D721Med (cell line): ENCODE measurements at regions not wholly inside any gene's neighbourhood (a gene's known extent, or its start where the extent isn't known, plus 50 kb on each side); places are given as distances from the start of the nearest gene placed in this dataset.
A peak's percentile ranks its signal among the peaks of the same experiment; 100 is the strongest.

Source experiments
- DNase-seq: peaks from one replicate; pipeline ENCODE4 v3.0.0; 2011; ENCODE audit warnings: low spot score; ENCODE audit not compliant: insufficient read length
- FAIRE-seq: peaks from 2 replicates; lab custom pipeline; 2011; peaks lifted over from hg19 to GRCh38; lab: Jason Lieb, UNC
- TF ChIP-seq, protein P1 (sequence below): IDR thresholded peaks from 2 replicates; pipeline ENCODE4 v1.5.1; 2012; ENCODE audit warnings: mild to moderate bottlenecking, control low read depth; ENCODE audit not compliant: insufficient read depth; ENCODE audit errors: missing control alignments

DNA sequence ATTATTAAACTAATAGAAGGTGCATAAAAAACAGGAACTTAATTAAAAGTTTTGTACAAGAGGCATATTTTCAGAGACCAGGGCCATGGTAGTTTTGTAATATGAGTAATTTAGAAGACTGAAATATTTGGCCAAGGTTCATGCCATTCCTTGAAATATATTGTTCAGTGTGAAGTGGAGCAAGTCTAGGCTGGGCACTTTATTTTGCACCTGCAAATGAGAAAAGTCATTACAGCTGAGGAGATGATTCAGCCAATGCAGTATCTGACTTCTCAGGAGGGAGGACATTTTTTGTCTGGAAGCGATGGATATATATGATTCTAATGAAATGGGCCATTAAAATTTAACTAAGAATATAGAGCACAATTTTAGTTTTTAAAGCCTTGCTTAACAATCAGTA lies 754.0 kb upstream of the ADAMTS16 start:
- TF ChIP-seq, protein P1, sequence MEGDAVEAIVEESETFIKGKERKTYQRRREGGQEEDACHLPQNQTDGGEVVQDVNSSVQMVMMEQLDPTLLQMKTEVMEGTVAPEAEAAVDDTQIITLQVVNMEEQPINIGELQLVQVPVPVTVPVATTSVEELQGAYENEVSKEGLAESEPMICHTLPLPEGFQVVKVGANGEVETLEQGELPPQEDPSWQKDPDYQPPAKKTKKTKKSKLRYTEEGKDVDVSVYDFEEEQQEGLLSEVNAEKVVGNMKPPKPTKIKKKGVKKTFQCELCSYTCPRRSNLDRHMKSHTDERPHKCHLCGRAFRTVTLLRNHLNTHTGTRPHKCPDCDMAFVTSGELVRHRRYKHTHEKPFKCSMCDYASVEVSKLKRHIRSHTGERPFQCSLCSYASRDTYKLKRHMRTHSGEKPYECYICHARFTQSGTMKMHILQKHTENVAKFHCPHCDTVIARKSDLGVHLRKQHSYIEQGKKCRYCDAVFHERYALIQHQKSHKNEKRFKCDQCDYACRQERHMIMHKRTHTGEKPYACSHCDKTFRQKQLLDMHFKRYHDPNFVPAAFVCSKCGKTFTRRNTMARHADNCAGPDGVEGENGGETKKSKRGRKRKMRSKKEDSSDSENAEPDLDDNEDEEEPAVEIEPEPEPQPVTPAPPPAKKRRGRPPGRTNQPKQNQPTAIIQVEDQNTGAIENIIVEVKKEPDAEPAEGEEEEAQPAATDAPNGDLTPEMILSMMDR = no peak
- FAIRE-seq (no peak), DNase-seq (no peak)

DNA sequence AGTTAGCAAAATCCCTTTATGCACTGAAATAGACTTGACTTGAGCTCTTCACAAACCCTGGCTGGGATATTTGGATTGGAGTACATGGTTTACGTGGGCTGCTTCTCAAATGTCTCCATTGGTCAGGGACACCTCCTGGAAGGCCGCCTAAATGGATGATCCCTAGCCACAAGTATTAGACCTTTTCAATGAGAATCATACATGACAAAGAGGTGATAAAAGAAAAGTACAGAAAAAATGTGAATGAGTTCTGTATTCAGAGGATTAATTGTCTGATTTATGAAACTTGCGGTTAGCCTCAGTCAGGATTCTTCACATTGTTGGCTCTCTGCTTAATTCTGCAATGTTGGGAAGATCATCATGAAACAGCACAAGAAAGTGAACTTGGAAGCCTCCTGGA lies 752.8 kb upstream of the ADAMTS16 start:
- FAIRE-seq = no peak

DNA sequence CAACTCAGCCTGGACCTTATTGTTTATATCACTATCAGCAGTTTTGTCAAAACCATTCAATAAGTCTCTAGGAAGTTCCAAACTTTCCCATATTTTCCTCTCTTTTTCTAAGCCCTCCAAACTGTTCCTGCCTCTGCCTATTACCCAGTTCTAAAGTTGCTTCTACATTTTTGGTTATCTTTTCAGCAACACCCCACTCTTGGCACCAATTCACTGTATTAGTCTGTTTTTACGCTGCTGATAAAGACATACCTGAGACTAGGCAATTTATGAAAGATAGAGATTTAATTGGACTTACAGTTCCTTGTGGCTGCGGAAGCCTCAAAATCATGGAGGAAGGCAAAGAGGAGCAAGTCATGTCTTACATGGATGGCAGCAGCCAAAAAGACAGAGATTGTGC lies 744.4 kb upstream of the ADAMTS16 start:
- FAIRE-seq (no peak), DNase-seq (no peak)
- TF ChIP-seq, protein P1 = no peak

More for the DNA sequence above, 752.8 kb upstream of the ADAMTS16 start:
- TF ChIP-seq, protein P1 = no peak
- DNase-seq = no peak

GRCh38 chr5:4405614-4406219 lies 734.4 kb upstream of the ADAMTS16 start:
- TF ChIP-seq, protein P1 = no peak
- DNase-seq (no peak), FAIRE-seq (no peak)

DNA sequence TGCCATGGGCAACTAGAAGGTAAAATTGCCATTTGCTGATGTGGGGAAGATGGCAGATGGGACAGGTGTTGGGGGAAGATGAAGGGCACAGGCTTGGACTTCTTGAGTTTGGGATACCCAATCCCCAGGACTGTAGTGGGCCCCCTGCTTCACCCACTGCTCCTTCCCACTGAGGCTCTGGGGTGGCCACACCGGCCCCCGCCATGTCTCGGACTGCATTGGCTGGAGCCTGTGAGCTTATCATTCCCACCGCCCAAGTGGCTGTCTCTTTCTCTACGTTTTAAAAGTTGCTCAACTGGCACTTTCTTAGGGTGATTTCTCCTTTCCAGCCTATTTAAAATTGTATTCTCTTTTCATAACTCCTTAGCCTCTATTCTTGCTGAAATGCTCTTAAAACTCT lies 730.0 kb upstream of the ADAMTS16 start:
- TF ChIP-seq, protein P1 = no peak
- FAIRE-seq (no peak), DNase-seq (no peak)

GRCh38 chr5:4411664-4412063 lies 728.5 kb upstream of the ADAMTS16 start:
- TF ChIP-seq, protein P1 = no peak
- FAIRE-seq (no peak), DNase-seq (no peak)

GRCh38 chr5:4413996-4414395 lies 726.1 kb upstream of the ADAMTS16 start:
- DNase-seq (no peak), FAIRE-seq (peak; percentile 11)
- TF ChIP-seq, protein P1 = no peak
